ENCODE measurements at regions not wholly inside any gene's neighbourhood (a gene's known extent, or its start where the extent isn't known, plus 50 kb on each side); places are given as distances from the start of the nearest gene placed in this dataset.

DNA sequence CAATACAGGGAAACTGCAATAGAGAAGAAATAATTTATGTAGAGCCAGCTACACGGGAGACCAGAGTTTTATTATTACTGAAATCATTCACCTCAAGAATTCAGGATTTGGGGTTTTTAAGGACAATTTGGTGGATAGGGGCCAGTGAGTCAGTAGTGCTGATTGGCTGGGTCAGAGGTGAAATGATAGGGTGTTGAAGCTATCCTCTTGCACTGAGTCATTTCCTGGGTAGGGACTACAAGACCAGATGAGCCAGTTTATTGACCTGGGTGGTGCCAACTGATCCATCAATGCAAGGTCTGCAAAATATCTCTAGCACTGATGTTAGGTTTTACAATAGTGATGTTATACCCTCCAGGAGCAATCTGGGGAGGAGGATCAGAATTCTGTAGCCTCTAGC, 486.3 kb downstream of the LRIG3 start:
- TF ChIP-seq, protein P1, sequence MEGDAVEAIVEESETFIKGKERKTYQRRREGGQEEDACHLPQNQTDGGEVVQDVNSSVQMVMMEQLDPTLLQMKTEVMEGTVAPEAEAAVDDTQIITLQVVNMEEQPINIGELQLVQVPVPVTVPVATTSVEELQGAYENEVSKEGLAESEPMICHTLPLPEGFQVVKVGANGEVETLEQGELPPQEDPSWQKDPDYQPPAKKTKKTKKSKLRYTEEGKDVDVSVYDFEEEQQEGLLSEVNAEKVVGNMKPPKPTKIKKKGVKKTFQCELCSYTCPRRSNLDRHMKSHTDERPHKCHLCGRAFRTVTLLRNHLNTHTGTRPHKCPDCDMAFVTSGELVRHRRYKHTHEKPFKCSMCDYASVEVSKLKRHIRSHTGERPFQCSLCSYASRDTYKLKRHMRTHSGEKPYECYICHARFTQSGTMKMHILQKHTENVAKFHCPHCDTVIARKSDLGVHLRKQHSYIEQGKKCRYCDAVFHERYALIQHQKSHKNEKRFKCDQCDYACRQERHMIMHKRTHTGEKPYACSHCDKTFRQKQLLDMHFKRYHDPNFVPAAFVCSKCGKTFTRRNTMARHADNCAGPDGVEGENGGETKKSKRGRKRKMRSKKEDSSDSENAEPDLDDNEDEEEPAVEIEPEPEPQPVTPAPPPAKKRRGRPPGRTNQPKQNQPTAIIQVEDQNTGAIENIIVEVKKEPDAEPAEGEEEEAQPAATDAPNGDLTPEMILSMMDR (IDR thresholded peaks at IDR 0.05; ENCODE audit: low read depth, low read length) = no peak
- no peak overlapping the region for H3K4me3 ChIP-seq (ENCODE audit: low read depth, low read length)

DNA sequence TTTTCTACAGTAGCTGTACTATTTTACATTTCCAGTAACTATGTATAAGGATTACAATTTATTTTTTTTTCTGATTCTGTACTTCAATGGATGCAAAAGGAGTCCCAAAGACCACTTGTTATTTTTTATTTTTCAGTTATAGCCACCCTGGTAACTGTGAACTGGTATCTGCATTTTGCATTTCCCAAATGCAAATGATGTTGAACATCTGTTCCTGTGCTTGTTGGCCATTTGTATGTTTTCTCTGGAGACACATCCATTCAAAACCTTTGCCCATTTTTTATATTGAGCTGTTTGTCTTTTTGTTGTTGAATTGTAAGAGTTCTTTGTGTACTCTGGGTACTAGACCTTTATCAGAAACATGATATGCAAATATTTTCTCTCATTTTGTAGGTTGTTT, 485.6 kb downstream of the LRIG3 start:
- H3K4me3 ChIP-seq (ENCODE audit: low read depth, low read length) = no peak overlapping the region
- TF ChIP-seq, protein P1 (IDR thresholded peaks at IDR 0.05; ENCODE audit: low read depth, low read length) = no peak

- TF ChIP-seq, protein P1 (IDR thresholded peaks at IDR 0.05; ENCODE audit: low read depth, low read length) = no peak
- no peak overlapping the region for H3K4me3 ChIP-seq (ENCODE audit: low read depth, low read length)
Observed at GRCh38 chr12:58435647-58436046, 484.7 kb downstream of the LRIG3 start.

DNA sequence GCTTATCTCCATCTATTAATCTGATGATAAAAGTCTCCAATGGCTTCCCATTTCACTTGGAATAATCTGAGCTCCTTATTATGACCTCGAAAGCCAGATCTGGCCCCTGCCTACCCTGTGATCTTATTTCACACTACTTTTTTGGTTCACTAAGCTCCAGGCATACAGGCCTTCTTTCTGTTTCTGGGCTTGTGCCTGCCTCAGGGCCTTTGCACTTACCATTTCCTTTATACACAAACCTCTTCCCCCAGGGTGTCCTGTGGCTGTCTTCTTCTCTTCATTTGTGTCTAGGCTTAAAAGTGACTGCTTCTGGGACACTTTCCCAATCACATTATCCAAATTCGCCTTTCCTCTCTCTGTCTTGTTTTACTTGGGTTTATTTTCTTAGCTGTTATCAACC, 478.8 kb downstream of the LRIG3 start:
- TF ChIP-seq, protein P1 (IDR thresholded peaks at IDR 0.05; ENCODE audit: low read depth, low read length) = no peak

GRCh38 chr12:58443273-58443980, 476.9 kb downstream of the LRIG3 start:
- no peak overlapping the region for H3K4me3 ChIP-seq (ENCODE audit: low read depth, low read length)
- TF ChIP-seq, protein P1 (IDR thresholded peaks at IDR 0.05; ENCODE audit: low read depth, low read length) = peak; percentile 39; the same call in 1 of the 2 replicates

More for the DNA sequence above, 478.8 kb downstream of the LRIG3 start:
- H3K4me3 ChIP-seq (ENCODE audit: low read depth, low read length) = no peak overlapping the region

DNA sequence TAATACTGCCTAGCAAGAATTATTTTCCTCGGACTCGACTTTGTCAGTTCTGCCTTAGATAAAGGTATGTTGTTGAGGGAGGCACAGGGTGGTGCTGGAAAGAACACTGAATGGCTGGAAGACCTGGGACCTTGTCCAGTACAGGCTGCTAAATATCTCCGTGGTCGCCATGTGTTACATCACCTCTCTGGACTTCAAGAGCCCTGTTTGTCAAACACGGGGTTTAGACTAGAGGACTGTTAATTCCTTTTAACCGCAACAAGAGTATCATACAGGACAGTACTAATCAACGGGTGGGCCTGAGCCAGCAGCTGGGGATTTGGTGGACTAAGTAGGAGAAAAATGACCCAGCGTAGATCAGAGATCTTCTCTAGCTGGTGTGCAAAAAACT, 476.3 kb downstream of the LRIG3 start:
- TF ChIP-seq, protein P1 (IDR thresholded peaks at IDR 0.05; ENCODE audit: low read depth, low read length) = no peak
- H3K4me3 ChIP-seq (ENCODE audit: low read depth, low read length) = no peak overlapping the region

DNA sequence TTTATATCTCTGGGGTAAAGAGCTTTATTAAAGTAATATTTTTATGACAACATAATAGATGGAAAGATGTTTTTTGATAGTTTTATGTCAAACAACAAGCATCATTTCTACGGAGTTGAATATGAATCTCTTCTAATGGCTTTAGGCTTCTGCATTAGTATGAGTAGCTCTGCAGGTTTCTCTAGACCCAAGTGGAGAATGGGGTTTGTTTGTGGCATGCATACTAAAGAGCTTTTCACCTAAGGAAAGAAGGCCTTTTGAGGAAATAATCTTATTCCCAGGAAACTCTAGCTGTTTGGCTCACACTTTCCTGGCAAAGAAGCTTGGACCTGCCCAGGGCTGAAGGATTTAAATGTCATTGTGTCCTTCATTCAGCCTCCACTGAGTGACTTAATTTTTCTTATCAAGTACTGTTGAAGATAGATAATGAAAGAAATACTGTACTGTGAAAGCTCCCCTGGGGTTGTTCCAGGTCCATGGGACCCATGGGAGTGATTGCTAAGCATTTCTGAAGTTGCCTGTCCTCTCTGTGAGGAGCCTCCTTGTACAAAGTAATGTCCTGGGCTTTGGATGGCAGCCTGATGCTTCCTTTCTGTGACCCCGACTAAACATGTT, 469.3 kb downstream of the LRIG3 start:
- TF ChIP-seq, protein P1 (IDR thresholded peaks at IDR 0.05; ENCODE audit: low read depth, low read length) = no peak
- no peak overlapping the region for H3K4me3 ChIP-seq (ENCODE audit: low read depth, low read length)

All from WI38 (cell line).